ENCODE measurements at regions not wholly inside any gene's neighbourhood (a gene's known extent, or its start where the extent isn't known, plus 50 kb on each side); places are given as distances from the start of the nearest gene placed in this dataset.

DNA sequence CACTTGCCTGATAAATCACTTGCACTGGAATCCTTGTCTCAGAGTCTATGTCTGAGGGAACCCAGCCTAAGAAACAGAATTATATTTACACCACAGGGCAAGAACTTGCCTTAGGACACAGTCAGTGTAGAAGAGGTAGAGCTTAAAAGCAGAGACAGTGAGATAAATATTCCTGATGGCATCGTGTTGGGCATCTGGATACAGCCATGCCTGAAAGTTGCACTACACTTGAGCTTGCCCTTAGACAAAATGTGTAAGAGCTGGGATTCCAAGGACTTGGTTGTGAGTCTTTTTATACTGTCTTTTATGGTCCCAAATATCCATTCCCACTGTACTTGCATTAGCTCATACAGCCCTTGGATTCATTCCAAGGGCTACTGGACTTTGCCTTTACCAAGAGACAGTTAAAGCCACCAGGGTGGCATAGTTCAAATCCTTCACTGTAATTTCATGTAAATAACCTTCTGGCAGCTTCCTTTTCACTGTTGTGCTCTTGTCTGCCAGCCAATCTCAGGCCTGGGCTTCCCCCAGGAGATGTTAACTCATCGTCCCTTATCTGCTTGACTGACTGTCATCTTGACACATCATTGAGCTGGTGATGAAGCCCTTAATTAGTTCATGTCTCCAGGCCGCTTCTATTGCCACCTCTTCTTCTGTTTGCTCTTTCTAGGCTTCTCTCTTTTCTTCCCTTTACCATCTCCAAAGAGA is 577.9 kb upstream of the TBX3 start:
- ChIA-PET CTCF (ENCODE audit: low intra/inter-chr PET ratio) (no interaction called here), POLR2A (interaction anchor here (0.8 kb wide), 1 partner anchor 317 kb away, joined by 3 read pairs; no protein-coding TSS in a partner anchor)
- no peak for FAIRE-seq
- no peaks in the 10 kb centered on the region for H3K9me3 ChIP-seq (replicated peaks; ENCODE audit: control insufficient read depth, insufficient read depth, low read depth, low read length)
- WGBS (ENCODE audit: insufficient coverage, low coverage, missing lambda C conversion rate): 3% methylated on average over 3 of the region's 3 CpGs
- H3K4me3 ChIP-seq: no peak overlapping the region
- ATAC-seq: no peak
- no peaks in the 10 kb centered on the region for H3K4me1 ChIP-seq (replicated peaks in 1 of 2; ENCODE audit: control insufficient read depth in 2 of 2, insufficient read depth in 2 of 2, low read length in 2 of 2)
- no peak overlapping the region for H3K4me2 ChIP-seq (ENCODE audit: insufficient read depth, low read length)
- in situ Hi-C loops (cut with MboI): no loop called here
- H3K36me3 ChIP-seq (ENCODE audit: control insufficient read depth, insufficient read depth, low read length): no peaks in the 10 kb centered on the region
- no peak overlapping the region for H3K27ac ChIP-seq (ENCODE audit: extremely low read depth, low read depth, low read length)
- H3K9ac ChIP-seq (ENCODE audit: insufficient read depth in 1 of 2, low read depth in 2 of 2, low read length in 2 of 2): no peak overlapping the region
- no peaks in the 10 kb centered on the region for H3K79me2 ChIP-seq (ENCODE audit: control insufficient read depth, insufficient read depth, low read length)
- no peak for DNase-seq (ENCODE audit: extremely low read depth in 1 of 4, low spot score in 3 of 4)
- H3K9me1 ChIP-seq (ENCODE audit: control insufficient read depth, insufficient read depth, low read length): no peaks in the 10 kb centered on the region
- no TSS peak for BruUV-seq (replicated peaks)
- H4K20me1 ChIP-seq (replicated peaks; ENCODE audit: control insufficient read depth, insufficient read depth, low read length): no peaks in the 10 kb centered on the region
- H3K27me3 ChIP-seq (ENCODE audit: control insufficient read depth in 2 of 2, insufficient read depth in 2 of 2, low read length in 2 of 2): no peaks in the 10 kb centered on the region
- H2AFZ ChIP-seq (ENCODE audit: low read depth, low read length): no peak overlapping the region
- TF ChIP-seq CEBPB (tag; IDR thresholded peaks at IDR 0.05) (no peak), STAT5A (IDR thresholded peaks at IDR 0.05; ENCODE audit: borderline replicate concordance, low read length) (no peak), NR1H2 (CRISPR knock-in tag; IDR thresholded peaks at IDR 0.05) (no peak), FOXJ3 (CRISPR knock-in tag; IDR thresholded peaks at IDR 0.05) (no peak)
- TF ChIP-seq, protein P1, sequence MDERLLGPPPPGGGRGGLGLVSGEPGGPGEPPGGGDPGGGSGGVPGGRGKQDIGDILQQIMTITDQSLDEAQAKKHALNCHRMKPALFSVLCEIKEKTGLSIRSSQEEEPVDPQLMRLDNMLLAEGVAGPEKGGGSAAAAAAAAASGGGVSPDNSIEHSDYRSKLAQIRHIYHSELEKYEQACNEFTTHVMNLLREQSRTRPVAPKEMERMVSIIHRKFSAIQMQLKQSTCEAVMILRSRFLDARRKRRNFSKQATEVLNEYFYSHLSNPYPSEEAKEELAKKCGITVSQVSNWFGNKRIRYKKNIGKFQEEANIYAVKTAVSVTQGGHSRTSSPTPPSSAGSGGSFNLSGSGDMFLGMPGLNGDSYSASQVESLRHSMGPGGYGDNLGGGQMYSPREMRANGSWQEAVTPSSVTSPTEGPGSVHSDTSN (CRISPR knock-in tag; IDR thresholded peaks at IDR 0.05; ENCODE audit: low read depth): no peak
- TF ChIP-seq, protein P1 (tag; conservative IDR thresholded peaks at IDR 0.05; ENCODE audit: low read depth): 0 out of 2 replicates have a peak, but pooled peaks have one; percentile 13
- intact Hi-C loops (cut with micrococcal nuclease): no loop called here

All from K562 (cell line).